ENCODE measurements at regions not wholly inside any gene's neighbourhood (a gene's known extent, or its start where the extent isn't known, plus 50 kb on each side); places are given as distances from the start of the nearest gene placed in this dataset.

DNA sequence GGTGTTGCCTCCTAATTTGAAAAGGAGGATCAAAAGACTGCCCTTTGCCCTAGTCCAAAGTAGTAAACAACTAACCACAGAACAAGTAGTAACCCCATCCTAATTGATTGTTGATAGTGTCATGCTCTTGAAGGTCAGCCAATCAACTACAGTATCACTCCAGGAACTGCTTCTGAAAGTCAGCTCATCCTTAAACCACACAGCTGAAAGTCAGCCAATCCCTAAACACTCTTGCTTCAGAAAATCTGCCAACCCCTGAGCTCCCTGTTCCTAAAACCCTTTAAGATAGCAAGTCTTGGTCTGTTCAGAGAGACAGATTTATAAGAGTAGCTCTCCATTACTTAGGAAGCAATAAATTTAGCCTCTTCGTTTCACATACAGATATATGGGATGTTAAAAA, 51.6 kb upstream of the CPO start:
- Histone ChIP-seq H3K27ac (no peak overlapping the region), H3K9me3 (no peaks in the 10 kb centered on the region), H3K4me1 (no peaks in the 10 kb centered on the region), H3K4me3 (no peak overlapping the region), H3K27me3 (no peaks in the 10 kb centered on the region), H3K36me3 (replicated peaks in 1 of 2; ENCODE audit: insufficient read depth in 1 of 2, low read depth in 2 of 2) (no peaks in the 10 kb centered on the region)
- DNase-seq (no peak), ATAC-seq (no peak)
- intact Hi-C loops (cut with DNase I) = no loop called here
- WGBS, 2 donors = 69 to 81% methylated on average over 1 of the region's 1 CpG
- no peak for TF ChIP-seq POLR2A (IDR thresholded peaks at IDR 0.05)
- TF ChIP-seq, protein P1, sequence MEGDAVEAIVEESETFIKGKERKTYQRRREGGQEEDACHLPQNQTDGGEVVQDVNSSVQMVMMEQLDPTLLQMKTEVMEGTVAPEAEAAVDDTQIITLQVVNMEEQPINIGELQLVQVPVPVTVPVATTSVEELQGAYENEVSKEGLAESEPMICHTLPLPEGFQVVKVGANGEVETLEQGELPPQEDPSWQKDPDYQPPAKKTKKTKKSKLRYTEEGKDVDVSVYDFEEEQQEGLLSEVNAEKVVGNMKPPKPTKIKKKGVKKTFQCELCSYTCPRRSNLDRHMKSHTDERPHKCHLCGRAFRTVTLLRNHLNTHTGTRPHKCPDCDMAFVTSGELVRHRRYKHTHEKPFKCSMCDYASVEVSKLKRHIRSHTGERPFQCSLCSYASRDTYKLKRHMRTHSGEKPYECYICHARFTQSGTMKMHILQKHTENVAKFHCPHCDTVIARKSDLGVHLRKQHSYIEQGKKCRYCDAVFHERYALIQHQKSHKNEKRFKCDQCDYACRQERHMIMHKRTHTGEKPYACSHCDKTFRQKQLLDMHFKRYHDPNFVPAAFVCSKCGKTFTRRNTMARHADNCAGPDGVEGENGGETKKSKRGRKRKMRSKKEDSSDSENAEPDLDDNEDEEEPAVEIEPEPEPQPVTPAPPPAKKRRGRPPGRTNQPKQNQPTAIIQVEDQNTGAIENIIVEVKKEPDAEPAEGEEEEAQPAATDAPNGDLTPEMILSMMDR (IDR thresholded peaks at IDR 0.05) = no peak

All from body of pancreas (tissue), 4 donors.